AG10803 (cell line): ENCODE measurements at regions not wholly inside any gene's neighbourhood (a gene's known extent, or its start where the extent isn't known, plus 50 kb on each side); places are given as distances from the start of the nearest gene placed in this dataset.

ENCODE experiments used
- DNase-seq: peaks from one replicate; pipeline ENCODE4 v3.0.0; 2010; ENCODE audit warnings: low read depth
- H3K4me3 ChIP-seq: 2 replicates; pipeline ENCODE4 v1.5.1; 2011; ENCODE audit warnings: mild to moderate bottlenecking, low read length, control low read depth
- TF ChIP-seq, protein P1 (sequence below): conservative IDR thresholded peaks from 2 replicates; pipeline ENCODE4 v1.5.1; 2011; ENCODE audit warnings: mild to moderate bottlenecking, low read length, control low read depth, inconsistent platforms

- no peak overlapping the region for H3K4me3 ChIP-seq
- TF ChIP-seq, protein P1, sequence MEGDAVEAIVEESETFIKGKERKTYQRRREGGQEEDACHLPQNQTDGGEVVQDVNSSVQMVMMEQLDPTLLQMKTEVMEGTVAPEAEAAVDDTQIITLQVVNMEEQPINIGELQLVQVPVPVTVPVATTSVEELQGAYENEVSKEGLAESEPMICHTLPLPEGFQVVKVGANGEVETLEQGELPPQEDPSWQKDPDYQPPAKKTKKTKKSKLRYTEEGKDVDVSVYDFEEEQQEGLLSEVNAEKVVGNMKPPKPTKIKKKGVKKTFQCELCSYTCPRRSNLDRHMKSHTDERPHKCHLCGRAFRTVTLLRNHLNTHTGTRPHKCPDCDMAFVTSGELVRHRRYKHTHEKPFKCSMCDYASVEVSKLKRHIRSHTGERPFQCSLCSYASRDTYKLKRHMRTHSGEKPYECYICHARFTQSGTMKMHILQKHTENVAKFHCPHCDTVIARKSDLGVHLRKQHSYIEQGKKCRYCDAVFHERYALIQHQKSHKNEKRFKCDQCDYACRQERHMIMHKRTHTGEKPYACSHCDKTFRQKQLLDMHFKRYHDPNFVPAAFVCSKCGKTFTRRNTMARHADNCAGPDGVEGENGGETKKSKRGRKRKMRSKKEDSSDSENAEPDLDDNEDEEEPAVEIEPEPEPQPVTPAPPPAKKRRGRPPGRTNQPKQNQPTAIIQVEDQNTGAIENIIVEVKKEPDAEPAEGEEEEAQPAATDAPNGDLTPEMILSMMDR: no peak
- no peak for DNase-seq
Observed at GRCh38 chr4:101540336-101540735, 193.0 kb upstream of the PPP3CA start.

GRCh38 chr4:101528526-101528925, 181.2 kb upstream of the PPP3CA start:
- TF ChIP-seq, protein P1: no peak
- DNase-seq: no peak

GRCh38 chr4:101527188-101527587, 179.9 kb upstream of the PPP3CA start:
- DNase-seq: no peak
- TF ChIP-seq, protein P1: no peak
- H3K4me3 ChIP-seq: no peak overlapping the region

More at GRCh38 chr4:101528526-101528925, 181.2 kb upstream of the PPP3CA start:
- H3K4me3 ChIP-seq: no peak overlapping the region

DNA sequence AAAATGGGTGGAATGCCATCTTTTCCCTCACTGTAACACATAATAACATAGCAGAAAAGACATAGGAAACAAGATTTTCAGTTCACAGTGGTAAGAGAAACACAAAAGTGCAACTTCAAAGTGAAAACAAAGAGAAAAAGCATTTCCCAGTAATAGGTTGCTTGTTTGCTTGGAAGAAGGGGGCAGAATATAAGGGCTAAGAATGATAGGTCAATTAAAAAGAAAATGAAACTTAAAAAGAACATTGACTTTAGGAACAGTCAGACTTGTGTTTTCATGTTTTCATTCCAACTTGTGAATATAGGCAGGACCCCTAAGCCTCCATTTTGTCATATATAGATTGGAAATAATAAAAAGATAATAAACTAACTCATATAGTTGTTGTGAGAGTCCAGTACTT, 168.2 kb upstream of the PPP3CA start:
- TF ChIP-seq, protein P1: no peak
- no peak for DNase-seq
- no peak overlapping the region for H3K4me3 ChIP-seq

GRCh38 chr4:101515099-101515498, 167.8 kb upstream of the PPP3CA start:
- TF ChIP-seq, protein P1: no peak
- H3K4me3 ChIP-seq: no peak overlapping the region
- DNase-seq: no peak

GRCh38 chr4:101512416-101512815, 165.1 kb upstream of the PPP3CA start:
- H3K4me3 ChIP-seq: no peak overlapping the region
- no peak for DNase-seq
- TF ChIP-seq, protein P1: no peak

DNA sequence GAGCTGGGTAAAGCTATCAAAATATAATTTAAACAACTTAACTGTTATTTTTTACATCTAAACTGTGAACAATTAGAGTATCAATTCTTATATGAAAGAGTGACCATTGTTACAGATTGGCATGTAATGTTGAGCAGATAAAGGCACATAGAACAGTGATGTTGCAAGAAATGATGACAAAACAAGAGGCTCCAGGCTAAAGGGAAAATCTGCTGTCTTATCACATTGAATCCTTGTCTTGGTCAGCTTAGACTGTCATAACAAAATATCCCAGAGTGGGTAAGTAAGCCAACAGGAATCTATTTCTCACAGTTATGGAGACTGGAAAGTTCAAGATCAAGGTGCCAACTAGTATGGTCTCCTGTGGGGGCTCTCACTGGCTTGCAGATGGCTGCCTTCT, 154.1 kb upstream of the PPP3CA start:
- H3K4me3 ChIP-seq: no peak overlapping the region
- no peak for DNase-seq
- TF ChIP-seq, protein P1: no peak
